ENCODE measurements at regions not wholly inside any gene's neighbourhood (a gene's known extent, or its start where the extent isn't known, plus 50 kb on each side); places are given as distances from the start of the nearest gene placed in this dataset.

DNA sequence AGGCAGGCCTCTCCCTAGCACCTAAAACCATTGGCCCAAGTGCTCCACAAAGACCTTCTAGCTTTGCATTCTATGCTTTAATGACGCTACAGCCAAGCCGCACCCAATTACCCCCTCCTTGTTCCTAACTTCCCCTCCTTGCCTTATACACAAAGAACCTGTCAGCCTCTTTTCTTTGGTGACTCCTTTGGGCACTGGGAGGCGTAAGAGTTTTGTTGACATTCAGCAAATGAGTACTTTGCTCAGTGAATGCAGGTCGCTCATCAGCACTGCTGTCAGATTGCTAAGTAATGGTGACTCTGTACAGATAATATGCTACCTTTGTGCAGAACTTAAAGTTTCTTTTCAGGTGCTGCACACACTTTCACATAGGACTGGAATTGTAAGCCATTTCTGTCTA is 187.6 kb upstream of the FAM78B start:
- no peak for DNase-seq (ENCODE audit: low read depth, low spot score)
- peaks cover 36% of the 10 kb centered on the region for H3K9me3 ChIP-seq (ENCODE audit: control insufficient read depth, insufficient read depth, low read length)
- H3K4me3 ChIP-seq (ENCODE audit: low read depth, low read length) = no peak overlapping the region
- POLR2A ChIA-PET = no interaction called here
- CTCF ChIA-PET = no interaction called here
- no peak overlapping the region for H3K27ac ChIP-seq (ENCODE audit: low read depth, low read length)
- no peaks in the 10 kb centered on the region for H3K27me3 ChIP-seq (ENCODE audit: control insufficient read depth, insufficient read depth, low read length)
- TF ChIP-seq, protein P1, sequence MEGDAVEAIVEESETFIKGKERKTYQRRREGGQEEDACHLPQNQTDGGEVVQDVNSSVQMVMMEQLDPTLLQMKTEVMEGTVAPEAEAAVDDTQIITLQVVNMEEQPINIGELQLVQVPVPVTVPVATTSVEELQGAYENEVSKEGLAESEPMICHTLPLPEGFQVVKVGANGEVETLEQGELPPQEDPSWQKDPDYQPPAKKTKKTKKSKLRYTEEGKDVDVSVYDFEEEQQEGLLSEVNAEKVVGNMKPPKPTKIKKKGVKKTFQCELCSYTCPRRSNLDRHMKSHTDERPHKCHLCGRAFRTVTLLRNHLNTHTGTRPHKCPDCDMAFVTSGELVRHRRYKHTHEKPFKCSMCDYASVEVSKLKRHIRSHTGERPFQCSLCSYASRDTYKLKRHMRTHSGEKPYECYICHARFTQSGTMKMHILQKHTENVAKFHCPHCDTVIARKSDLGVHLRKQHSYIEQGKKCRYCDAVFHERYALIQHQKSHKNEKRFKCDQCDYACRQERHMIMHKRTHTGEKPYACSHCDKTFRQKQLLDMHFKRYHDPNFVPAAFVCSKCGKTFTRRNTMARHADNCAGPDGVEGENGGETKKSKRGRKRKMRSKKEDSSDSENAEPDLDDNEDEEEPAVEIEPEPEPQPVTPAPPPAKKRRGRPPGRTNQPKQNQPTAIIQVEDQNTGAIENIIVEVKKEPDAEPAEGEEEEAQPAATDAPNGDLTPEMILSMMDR (IDR thresholded peaks at IDR 0.05; ENCODE audit: low read depth, low read length) = no peak

- H3K4me3 ChIP-seq (ENCODE audit: low read depth, low read length) = no peak overlapping the region
- TF ChIP-seq, protein P1 (IDR thresholded peaks at IDR 0.05; ENCODE audit: low read depth, low read length) = no peak
- H3K27me3 ChIP-seq (ENCODE audit: control insufficient read depth, insufficient read depth, low read length) = no peaks in the 10 kb centered on the region
- CTCF ChIA-PET = no interaction called here
- no peak overlapping the region for H3K27ac ChIP-seq (ENCODE audit: low read depth, low read length)
- POLR2A ChIA-PET = no interaction called here
- DNase-seq (ENCODE audit: low read depth, low spot score) = no peak
- peaks cover 12% of the 10 kb centered on the region; the same call in 1 of the 2 replicates for H3K9me3 ChIP-seq (ENCODE audit: control insufficient read depth, insufficient read depth, low read length)
Observed at GRCh38 chr1:166365081-166365480, 198.3 kb upstream of the FAM78B start.

GRCh38 chr1:166368030-166368429 is 201.2 kb upstream of the FAM78B start:
- Histone ChIP-seq H3K27ac (ENCODE audit: low read depth, low read length) (no peak overlapping the region), H3K9me3 (ENCODE audit: control insufficient read depth, insufficient read depth, low read length) (peaks cover 20% of the 10 kb centered on the region), H3K4me3 (ENCODE audit: low read depth, low read length) (no peak overlapping the region), H3K27me3 (ENCODE audit: control insufficient read depth, insufficient read depth, low read length) (no peaks in the 10 kb centered on the region)
- no peak for DNase-seq (ENCODE audit: low read depth, low spot score)
- POLR2A ChIA-PET = no interaction called here
- TF ChIP-seq, protein P1 (IDR thresholded peaks at IDR 0.05; ENCODE audit: low read depth, low read length) = no peak
- CTCF ChIA-PET = no interaction called here

- ChIA-PET CTCF (no interaction called here), POLR2A (no interaction called here)
- no peak for DNase-seq (ENCODE audit: low read depth, low spot score)
- peaks cover 10% of the 10 kb centered on the region for H3K9me3 ChIP-seq (ENCODE audit: control insufficient read depth, insufficient read depth, low read length)
- TF ChIP-seq, protein P1 (IDR thresholded peaks at IDR 0.05; ENCODE audit: low read depth, low read length) = no peak
- no peak overlapping the region for H3K27ac ChIP-seq (ENCODE audit: low read depth, low read length)
- no peak overlapping the region for H3K4me3 ChIP-seq (ENCODE audit: low read depth, low read length)
- H3K27me3 ChIP-seq (ENCODE audit: control insufficient read depth, insufficient read depth, low read length) = no peaks in the 10 kb centered on the region
Observed at GRCh38 chr1:166377896-166378295, 211.1 kb upstream of the FAM78B start.

- ChIA-PET CTCF (no interaction called here), POLR2A (no interaction called here)
- H3K9me3 ChIP-seq (ENCODE audit: control insufficient read depth, insufficient read depth, low read length) = peaks cover 10% of the 10 kb centered on the region
- TF ChIP-seq, protein P1 (IDR thresholded peaks at IDR 0.05; ENCODE audit: low read depth, low read length) = no peak
- no peak overlapping the region for H3K4me3 ChIP-seq (ENCODE audit: low read depth, low read length)
- H3K27ac ChIP-seq (ENCODE audit: low read depth, low read length) = no peak overlapping the region
- no peak for DNase-seq (ENCODE audit: low read depth, low spot score)
- no peaks in the 10 kb centered on the region for H3K27me3 ChIP-seq (ENCODE audit: control insufficient read depth, insufficient read depth, low read length)
Observed at GRCh38 chr1:166378805-166379204, 212.0 kb upstream of the FAM78B start.

Data from AG04450 (cell line).